ENCODE measurements at regions not wholly inside any gene's neighbourhood (a gene's known extent, or its start where the extent isn't known, plus 50 kb on each side); places are given as distances from the start of the nearest gene placed in this dataset.

DNA sequence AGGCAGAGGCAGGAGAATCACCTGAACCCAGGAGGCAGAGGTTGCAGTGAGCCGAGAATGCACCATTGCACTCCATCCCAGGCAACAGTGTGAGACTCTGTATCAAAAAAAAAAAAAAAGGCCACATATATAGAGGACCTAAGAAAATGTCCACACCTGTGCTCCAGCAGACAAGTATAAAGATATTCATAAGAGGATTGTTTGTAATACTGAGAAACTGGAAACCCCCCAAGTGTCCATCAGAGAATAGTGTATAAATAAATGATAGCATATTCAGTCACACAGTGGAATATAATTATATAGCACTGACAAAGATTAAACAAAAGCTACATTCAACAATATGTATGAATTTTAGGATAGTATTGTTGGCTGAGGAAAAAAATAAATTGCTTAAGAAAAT, 1050.6 kb downstream of the GRM8 start:
- H3K4me3 ChIP-seq (ENCODE audit: low read length in 3 of 3): no peak overlapping the region
- H3K27ac ChIP-seq (ENCODE audit: low read depth, low read length): no peak overlapping the region
- no peaks in the 10 kb centered on the region for H3K9me3 ChIP-seq (ENCODE audit: control insufficient read depth in 3 of 3, low read length in 3 of 3)
- no peak overlapping the region for H3K9ac ChIP-seq (ENCODE audit: low read depth in 1 of 3, low read length in 3 of 3)
- no peaks in the 10 kb centered on the region for H3K27me3 ChIP-seq (ENCODE audit: control insufficient read depth in 3 of 3, insufficient read depth in 3 of 3, low read length in 3 of 3)
- H3K36me3 ChIP-seq (ENCODE audit: control insufficient read depth in 3 of 3, insufficient read depth in 3 of 3, low read length in 3 of 3): no peaks in the 10 kb centered on the region
- no peaks in the 10 kb centered on the region for H3K4me1 ChIP-seq (ENCODE audit: control insufficient read depth in 3 of 3, insufficient read depth in 3 of 3, low read length in 3 of 3)

DNA sequence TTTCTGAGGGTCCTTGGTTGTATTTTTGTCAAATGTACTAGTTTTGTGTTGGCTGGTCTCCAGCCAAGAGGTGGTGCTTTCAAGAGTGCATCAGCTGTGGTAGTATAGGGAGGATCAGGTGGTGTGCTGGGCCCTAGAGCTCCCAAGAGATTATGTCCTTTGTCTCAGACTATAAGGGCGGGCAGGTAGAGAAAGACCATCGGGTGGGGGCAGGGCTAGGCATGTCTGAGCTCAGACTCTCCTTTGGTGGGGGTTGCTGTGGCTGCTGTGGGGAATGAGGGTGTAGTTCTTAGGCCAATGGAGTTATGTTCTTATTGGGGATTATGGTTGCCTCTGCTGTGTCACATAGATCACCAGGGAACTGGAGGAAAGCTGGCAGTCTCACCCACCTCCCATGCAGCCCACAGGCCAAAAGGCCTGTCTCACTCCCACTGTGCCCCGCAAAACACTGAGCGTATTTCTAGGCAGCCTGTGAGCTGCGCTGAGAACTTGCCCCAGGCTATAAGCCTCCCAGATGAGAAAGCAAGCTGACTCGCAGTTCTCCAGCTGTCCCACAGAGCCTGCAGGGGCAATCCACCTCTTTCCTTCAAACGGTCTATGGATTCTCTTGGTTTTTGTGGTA, 1066.7 kb downstream of the GRM8 start:
- Histone ChIP-seq H3K9ac (ENCODE audit: low read depth in 1 of 3, low read length in 3 of 3) (no peak overlapping the region), H3K4me1 (ENCODE audit: control insufficient read depth in 3 of 3, insufficient read depth in 3 of 3, low read length in 3 of 3) (no peaks in the 10 kb centered on the region), H3K27me3 (ENCODE audit: control insufficient read depth in 3 of 3, insufficient read depth in 3 of 3, low read length in 3 of 3) (no peaks in the 10 kb centered on the region), H3K9me3 (ENCODE audit: control insufficient read depth in 3 of 3, low read length in 3 of 3) (no peaks in the 10 kb centered on the region), H3K27ac (ENCODE audit: low read depth, low read length) (no peak overlapping the region), H3K36me3 (ENCODE audit: control insufficient read depth in 3 of 3, insufficient read depth in 3 of 3, low read length in 3 of 3) (no peaks in the 10 kb centered on the region), H3K4me3 (ENCODE audit: low read length in 3 of 3) (no peak overlapping the region)

DNA sequence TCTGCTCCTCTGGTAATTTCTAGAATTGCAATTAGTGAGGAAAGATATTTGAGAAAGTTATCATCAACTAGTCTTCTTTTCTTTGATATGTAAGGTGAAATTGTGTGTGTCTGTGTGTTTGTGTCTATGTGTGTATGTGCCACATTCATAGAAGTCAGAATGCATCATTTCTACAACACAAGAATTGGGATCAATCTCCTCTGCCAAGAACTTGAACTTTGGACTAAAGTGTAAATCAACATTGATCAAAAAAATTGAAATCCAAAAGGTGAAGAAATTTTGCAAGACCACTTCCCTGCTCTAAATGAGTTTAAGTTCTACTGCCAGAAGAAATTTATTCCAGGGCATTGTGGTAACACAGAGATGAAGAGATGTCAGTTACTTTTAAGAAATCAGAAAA, 1072.8 kb downstream of the GRM8 start:
- Histone ChIP-seq H3K9ac (ENCODE audit: low read depth in 1 of 3, low read length in 3 of 3) (no peak overlapping the region), H3K27ac (ENCODE audit: low read depth, low read length) (no peak overlapping the region), H3K4me3 (ENCODE audit: low read length in 3 of 3) (no peak overlapping the region), H3K9me3 (ENCODE audit: control insufficient read depth in 3 of 3, low read length in 3 of 3) (no peaks in the 10 kb centered on the region), H3K4me1 (ENCODE audit: control insufficient read depth in 3 of 3, insufficient read depth in 3 of 3, low read length in 3 of 3) (no peaks in the 10 kb centered on the region), H3K27me3 (ENCODE audit: control insufficient read depth in 3 of 3, insufficient read depth in 3 of 3, low read length in 3 of 3) (no peaks in the 10 kb centered on the region), H3K36me3 (ENCODE audit: control insufficient read depth in 3 of 3, insufficient read depth in 3 of 3, low read length in 3 of 3) (no peaks in the 10 kb centered on the region)

DNA sequence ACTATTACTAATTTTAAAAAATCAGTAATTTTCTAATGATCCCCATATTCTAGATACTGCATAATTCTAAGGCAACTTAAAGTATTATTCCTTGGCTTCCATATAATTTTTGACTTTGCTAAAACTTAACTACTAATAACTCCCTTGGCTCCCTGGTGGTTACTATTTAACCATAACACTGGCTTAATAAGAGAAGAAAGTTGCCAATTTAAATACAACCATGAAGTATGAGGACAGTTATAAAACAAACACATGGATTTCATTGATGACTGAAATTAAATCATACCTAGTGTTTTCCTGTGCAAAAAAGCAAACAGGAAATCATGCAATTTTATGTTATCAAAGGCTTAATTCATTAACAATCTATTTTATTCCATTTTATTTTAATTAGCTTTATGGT, 1073.9 kb downstream of the GRM8 start:
- H3K9ac ChIP-seq (ENCODE audit: low read depth in 1 of 3, low read length in 3 of 3): no peak overlapping the region
- no peak overlapping the region for H3K4me3 ChIP-seq (ENCODE audit: low read length in 3 of 3)
- H3K27ac ChIP-seq (ENCODE audit: low read depth, low read length): no peak overlapping the region
- H3K4me1 ChIP-seq (ENCODE audit: control insufficient read depth in 3 of 3, insufficient read depth in 3 of 3, low read length in 3 of 3): no peaks in the 10 kb centered on the region
- H3K36me3 ChIP-seq (ENCODE audit: control insufficient read depth in 3 of 3, insufficient read depth in 3 of 3, low read length in 3 of 3): no peaks in the 10 kb centered on the region
- H3K27me3 ChIP-seq (ENCODE audit: control insufficient read depth in 3 of 3, insufficient read depth in 3 of 3, low read length in 3 of 3): no peaks in the 10 kb centered on the region
- H3K9me3 ChIP-seq (ENCODE audit: control insufficient read depth in 3 of 3, low read length in 3 of 3): no peaks in the 10 kb centered on the region

DNA sequence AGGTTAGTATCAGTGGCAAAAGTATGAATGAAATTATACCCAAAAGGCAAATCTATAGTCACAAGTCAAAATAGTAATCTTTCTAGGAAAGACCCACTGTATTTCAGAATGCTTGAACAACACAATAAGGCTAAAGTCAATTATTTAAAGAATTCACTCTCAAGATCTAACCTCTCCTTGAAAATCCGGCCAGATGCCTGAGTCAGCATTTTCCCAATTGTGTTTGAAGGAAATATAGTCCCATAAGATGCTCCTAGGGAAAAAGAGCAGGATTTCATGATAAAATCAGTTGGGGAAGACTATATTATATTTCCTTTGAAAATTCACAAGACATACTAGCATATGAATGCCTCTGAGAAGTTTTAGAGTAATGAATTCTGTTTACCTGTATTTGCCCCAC, 1075.0 kb downstream of the GRM8 start:
- H3K4me1 ChIP-seq (ENCODE audit: control insufficient read depth in 3 of 3, insufficient read depth in 3 of 3, low read length in 3 of 3): no peaks in the 10 kb centered on the region
- no peaks in the 10 kb centered on the region for H3K36me3 ChIP-seq (ENCODE audit: control insufficient read depth in 3 of 3, insufficient read depth in 3 of 3, low read length in 3 of 3)
- no peak overlapping the region for H3K27ac ChIP-seq (ENCODE audit: low read depth, low read length)
- no peaks in the 10 kb centered on the region for H3K27me3 ChIP-seq (ENCODE audit: control insufficient read depth in 3 of 3, insufficient read depth in 3 of 3, low read length in 3 of 3)
- no peaks in the 10 kb centered on the region for H3K9me3 ChIP-seq (ENCODE audit: control insufficient read depth in 3 of 3, low read length in 3 of 3)
- no peak overlapping the region for H3K4me3 ChIP-seq (ENCODE audit: low read length in 3 of 3)
- no peak overlapping the region for H3K9ac ChIP-seq (ENCODE audit: low read depth in 1 of 3, low read length in 3 of 3)

DNA sequence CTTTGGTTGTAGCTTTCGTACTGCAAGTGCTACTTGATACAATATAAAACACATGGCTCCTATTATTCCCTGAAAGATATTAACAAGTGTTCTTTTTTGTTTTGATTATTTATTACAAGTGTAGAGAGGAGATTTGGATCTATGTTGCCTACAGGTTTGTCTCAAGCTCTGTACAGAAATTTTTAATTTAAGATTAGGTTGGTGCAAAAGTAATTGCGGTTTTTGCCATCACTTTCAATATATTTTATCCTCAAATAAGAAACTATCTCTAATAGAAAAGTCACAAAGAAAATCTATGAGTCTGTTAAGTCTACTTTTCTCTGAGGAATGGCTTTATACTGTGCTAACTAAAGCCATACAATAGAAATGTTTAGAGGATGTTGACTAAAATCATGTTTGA, 1086.1 kb downstream of the GRM8 start:
- Histone ChIP-seq H3K4me1 (ENCODE audit: control insufficient read depth in 3 of 3, insufficient read depth in 3 of 3, low read length in 3 of 3) (no peaks in the 10 kb centered on the region), H3K9ac (ENCODE audit: low read depth in 1 of 3, low read length in 3 of 3) (no peak overlapping the region), H3K4me3 (ENCODE audit: low read length in 3 of 3) (no peak overlapping the region), H3K27me3 (ENCODE audit: control insufficient read depth in 3 of 3, insufficient read depth in 3 of 3, low read length in 3 of 3) (no peaks in the 10 kb centered on the region), H3K27ac (ENCODE audit: low read depth, low read length) (no peak overlapping the region), H3K9me3 (ENCODE audit: control insufficient read depth in 3 of 3, low read length in 3 of 3) (peaks cover 0 to 3% (median 0%) of the 10 kb centered on the region in 3 donors), H3K36me3 (ENCODE audit: control insufficient read depth in 3 of 3, insufficient read depth in 3 of 3, low read length in 3 of 3) (no peaks in the 10 kb centered on the region)

DNA sequence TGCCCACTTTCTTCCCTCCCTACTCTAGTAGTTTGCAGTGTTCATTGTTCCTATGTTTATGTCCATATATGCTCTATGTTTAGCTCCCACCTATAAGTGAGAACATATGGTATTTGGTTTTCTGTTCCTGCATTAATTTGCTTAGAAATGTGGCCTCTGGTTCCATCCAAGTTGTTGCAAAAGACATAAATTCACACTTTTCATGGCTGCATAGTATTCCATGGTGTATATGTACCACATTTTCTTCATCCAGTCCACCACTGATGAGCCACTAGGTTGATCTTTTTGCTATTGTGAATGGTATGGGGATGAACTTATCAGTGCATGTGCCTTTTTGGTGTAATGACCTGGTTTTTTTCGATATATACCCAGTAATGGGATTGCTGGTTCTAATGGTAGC, 1089.1 kb downstream of the GRM8 start:
- Histone ChIP-seq H3K27ac (ENCODE audit: low read depth, low read length) (no peak overlapping the region), H3K27me3 (ENCODE audit: control insufficient read depth in 3 of 3, insufficient read depth in 3 of 3, low read length in 3 of 3) (no peaks in the 10 kb centered on the region), H3K9me3 (ENCODE audit: control insufficient read depth in 3 of 3, low read length in 3 of 3) (peaks cover 0 to 3% (median 0%) of the 10 kb centered on the region in 3 donors), H3K36me3 (ENCODE audit: control insufficient read depth in 3 of 3, insufficient read depth in 3 of 3, low read length in 3 of 3) (no peaks in the 10 kb centered on the region), H3K9ac (ENCODE audit: low read depth in 1 of 3, low read length in 3 of 3) (no peak overlapping the region), H3K4me3 (ENCODE audit: low read length in 3 of 3) (no peak overlapping the region), H3K4me1 (ENCODE audit: control insufficient read depth in 3 of 3, insufficient read depth in 3 of 3, low read length in 3 of 3) (no peaks in the 10 kb centered on the region)

DNA sequence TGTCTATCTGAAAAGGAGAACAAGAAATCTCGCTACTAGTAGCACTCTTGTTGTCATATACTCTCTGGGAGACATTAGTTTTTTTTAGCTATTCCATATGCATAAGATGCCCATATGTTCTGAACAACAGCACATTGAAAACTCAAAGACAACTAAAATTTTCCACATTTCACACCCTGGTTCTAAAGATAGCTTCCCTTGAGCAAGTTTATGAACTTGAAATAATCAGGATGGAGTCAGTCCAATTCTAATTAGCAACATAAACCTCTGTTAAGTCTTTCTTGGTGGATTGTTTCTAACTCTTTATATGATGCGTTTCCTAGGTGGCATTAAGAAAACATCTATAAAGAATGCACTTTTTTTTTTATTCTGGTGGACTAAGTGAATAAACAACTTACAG, 1095.3 kb downstream of the GRM8 start:
- no peak overlapping the region for H3K9ac ChIP-seq (ENCODE audit: low read depth in 1 of 3, low read length in 3 of 3)
- no peaks in the 10 kb centered on the region for H3K36me3 ChIP-seq (ENCODE audit: control insufficient read depth in 3 of 3, insufficient read depth in 3 of 3, low read length in 3 of 3)
- H3K9me3 ChIP-seq (ENCODE audit: control insufficient read depth in 3 of 3, low read length in 3 of 3): no peaks in the 10 kb centered on the region
- no peaks in the 10 kb centered on the region for H3K27me3 ChIP-seq (ENCODE audit: control insufficient read depth in 3 of 3, insufficient read depth in 3 of 3, low read length in 3 of 3)
- no peak overlapping the region for H3K4me3 ChIP-seq (ENCODE audit: low read length in 3 of 3)
- no peak overlapping the region for H3K27ac ChIP-seq (ENCODE audit: low read depth, low read length)
- H3K4me1 ChIP-seq (ENCODE audit: control insufficient read depth in 3 of 3, insufficient read depth in 3 of 3, low read length in 3 of 3): no peaks in the 10 kb centered on the region

DNA sequence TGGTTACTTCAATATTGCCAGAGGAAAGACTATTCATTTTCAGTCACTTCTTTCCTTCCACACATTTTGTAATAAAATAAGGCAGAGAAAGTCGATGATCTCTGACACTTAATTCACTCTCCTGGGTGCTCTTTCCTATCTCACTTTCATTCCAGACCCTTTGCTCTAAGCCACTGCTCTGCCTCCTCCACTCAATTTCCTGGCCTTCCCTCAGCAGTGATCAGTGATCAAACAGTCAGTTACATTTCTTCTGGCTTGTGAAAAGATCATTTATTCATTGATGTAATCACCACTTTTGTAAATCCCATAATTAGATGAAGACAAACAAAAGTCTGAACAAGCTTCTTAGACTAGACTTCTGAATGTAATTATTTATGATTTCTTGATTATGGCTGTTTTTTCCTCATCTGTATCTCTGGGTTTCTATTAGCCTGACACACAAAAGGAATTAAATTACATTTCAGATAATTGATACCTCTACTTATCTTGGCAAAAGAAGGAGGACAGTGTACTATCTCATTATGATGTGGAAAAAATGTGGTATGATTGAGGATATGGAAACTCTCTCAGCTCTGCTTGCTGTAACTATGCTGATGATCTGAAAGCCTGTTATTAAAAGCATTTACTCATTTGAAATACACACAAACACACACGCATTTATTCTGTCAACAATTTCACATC, 1102.3 kb downstream of the GRM8 start:
- Histone ChIP-seq H3K9me3 (ENCODE audit: control insufficient read depth in 3 of 3, low read length in 3 of 3) (no peaks in the 10 kb centered on the region), H3K27ac (ENCODE audit: low read depth, low read length) (no peak overlapping the region)

DNA sequence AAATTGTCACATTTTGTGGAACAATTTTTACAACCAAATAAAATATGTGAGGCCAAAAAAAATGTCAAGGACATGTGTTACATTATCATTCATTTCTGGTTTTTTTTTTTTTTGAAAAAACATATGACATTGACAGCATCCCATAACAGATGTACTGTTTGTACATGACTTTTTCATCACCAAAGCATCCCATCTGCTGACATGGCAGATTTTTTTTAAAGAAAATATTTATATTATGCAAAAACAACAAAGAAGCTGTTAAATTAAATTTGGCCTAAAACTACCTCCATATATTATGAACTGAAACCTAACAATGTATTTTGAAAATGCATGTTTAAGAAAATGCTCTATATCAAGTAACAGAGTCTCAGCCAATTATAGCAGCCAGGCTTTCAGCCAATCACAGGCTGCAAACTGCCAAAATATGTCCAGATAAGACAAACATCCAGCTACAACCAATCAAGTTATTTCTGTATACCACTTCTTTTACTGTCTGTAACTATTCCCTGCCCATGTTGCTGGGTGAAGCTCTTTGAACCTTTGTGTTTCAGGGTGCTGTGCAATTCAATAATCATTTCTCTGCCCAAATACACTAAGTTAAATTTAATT, 1111.8 kb downstream of the GRM8 start:
- Histone ChIP-seq H3K4me1 (ENCODE audit: control insufficient read depth in 3 of 3, insufficient read depth in 3 of 3, low read length in 3 of 3) (no peaks in the 10 kb centered on the region), H3K9ac (ENCODE audit: low read depth in 1 of 3, low read length in 3 of 3) (no peak overlapping the region), H3K36me3 (ENCODE audit: control insufficient read depth in 3 of 3, insufficient read depth in 3 of 3, low read length in 3 of 3) (no peaks in the 10 kb centered on the region), H3K27ac (ENCODE audit: low read depth, low read length) (no peak overlapping the region), H3K27me3 (ENCODE audit: control insufficient read depth in 3 of 3, insufficient read depth in 3 of 3, low read length in 3 of 3) (no peaks in the 10 kb centered on the region), H3K4me3 (ENCODE audit: low read length in 3 of 3) (no peak overlapping the region), H3K9me3 (ENCODE audit: control insufficient read depth in 3 of 3, low read length in 3 of 3) (no peaks in the 10 kb centered on the region)

More for the DNA sequence above, 1102.3 kb downstream of the GRM8 start:
- Histone ChIP-seq H3K27me3 (ENCODE audit: control insufficient read depth in 3 of 3, insufficient read depth in 3 of 3, low read length in 3 of 3) (no peaks in the 10 kb centered on the region), H3K4me1 (ENCODE audit: control insufficient read depth in 3 of 3, insufficient read depth in 3 of 3, low read length in 3 of 3) (no peaks in the 10 kb centered on the region), H3K36me3 (ENCODE audit: control insufficient read depth in 3 of 3, insufficient read depth in 3 of 3, low read length in 3 of 3) (no peaks in the 10 kb centered on the region), H3K4me3 (ENCODE audit: low read length in 3 of 3) (no peak overlapping the region), H3K9ac (ENCODE audit: low read depth in 1 of 3, low read length in 3 of 3) (no peak overlapping the region)
